H9 (cell line): ENCODE measurements at regions not wholly inside any gene's neighbourhood (a gene's known extent, or its start where the extent isn't known, plus 50 kb on each side); places are given as distances from the start of the nearest gene placed in this dataset.

Experiments used
- DNase-seq: peaks from one replicate; pipeline ENCODE4 v3.0.0-alpha.2; 2017
- H2AFZ ChIP-seq: one replicate; pipeline ENCODE4 v1.6.1; 2013; ENCODE audit warnings: mild to moderate bottlenecking, low read length, control low read depth, moderate library complexity
- H2AK5ac ChIP-seq: 2 replicates; pipeline ENCODE4 v1.6.1; 2013; ENCODE audit warnings: low read length, control low read depth, mixed read lengths; ENCODE audit not compliant: insufficient read length
- H2BK120ac ChIP-seq: one replicate; pipeline ENCODE4 v1.6.1; 2013; ENCODE audit warnings: low read depth, mild to moderate bottlenecking, low read length, control low read depth, inconsistent platforms; ENCODE audit not compliant: poor library complexity, severe bottlenecking
- H2BK12ac ChIP-seq: 2 replicates; pipeline ENCODE4 v1.6.1; 2013; ENCODE audit warnings: low read length, control low read depth, mixed read lengths, low read depth; ENCODE audit not compliant: insufficient read length
- H2BK15ac ChIP-seq: 2 replicates; pipeline ENCODE4 v1.6.1; 2013; ENCODE audit warnings: low read depth, low read length, control low read depth
- H2BK20ac ChIP-seq: one replicate; pipeline ENCODE4 v1.6.1; 2013; ENCODE audit warnings: low read depth, mild to moderate bottlenecking, low read length, control low read depth, inconsistent platforms; ENCODE audit not compliant: poor library complexity, severe bottlenecking
- H2BK5ac ChIP-seq: 2 replicates; pipeline ENCODE4 v1.6.1; 2013; ENCODE audit warnings: low read length, control low read depth, mixed read lengths; ENCODE audit not compliant: insufficient read length
- H3K14ac ChIP-seq: 2 replicates; pipeline ENCODE4 v1.6.1; 2013; ENCODE audit warnings: low read length, control low read depth; ENCODE audit not compliant: insufficient read depth
- H3K18ac ChIP-seq: 2 replicates; pipeline ENCODE4 v1.6.1; 2013; ENCODE audit warnings: low read depth, mild to moderate bottlenecking, mixed read lengths, low read length, control low read depth; ENCODE audit not compliant: insufficient read length
- H3K23ac ChIP-seq: 2 replicates; pipeline ENCODE4 v1.6.1; 2013; ENCODE audit warnings: low read length, control low read depth, mixed read lengths, low read depth; ENCODE audit not compliant: insufficient read length
- H3K23me2 ChIP-seq: 2 replicates; pipeline ENCODE4 v1.6.1; 2013; ENCODE audit warnings: low read depth, mild to moderate bottlenecking, mixed read lengths, low read length, control low read depth; ENCODE audit not compliant: insufficient read length, poor library complexity, severe bottlenecking
- H3K27ac ChIP-seq: 2 replicates; pipeline ENCODE4 v1.5.1; 2013; ENCODE audit warnings: low read length, control low read depth, mixed read lengths, low read depth; ENCODE audit not compliant: insufficient read length
- H3K27me3 ChIP-seq: 2 replicates; pipeline ENCODE4 v1.6.1; 2013; ENCODE audit warnings: low read length, control low read depth, inconsistent platforms; ENCODE audit not compliant: insufficient read depth
- H3K4ac ChIP-seq: 2 replicates; pipeline ENCODE4 v1.6.1; 2013; ENCODE audit warnings: low read depth, mild to moderate bottlenecking, control low read depth, inconsistent platforms, low read length, moderate library complexity
- H3K4me1 ChIP-seq: 2 replicates; pipeline ENCODE4 v1.6.1; 2013; ENCODE audit warnings: low read length, control low read depth, inconsistent platforms; ENCODE audit not compliant: insufficient read depth
- H3K4me2 ChIP-seq: 2 replicates; pipeline ENCODE4 v1.6.1; 2013; ENCODE audit warnings: low read length, control low read depth, mixed read lengths; ENCODE audit not compliant: insufficient read length, insufficient read depth
- H3K56ac ChIP-seq: 2 replicates; pipeline ENCODE4 v1.6.1; 2013; ENCODE audit warnings: low read depth, mild to moderate bottlenecking, mixed read lengths, low read length, control low read depth; ENCODE audit not compliant: insufficient read length
- H3K79me1 ChIP-seq: 2 replicates; pipeline ENCODE4 v1.6.1; 2013; ENCODE audit warnings: low read depth, mild to moderate bottlenecking, moderate library complexity, low read length, control low read depth, inconsistent platforms; ENCODE audit not compliant: insufficient read depth, poor library complexity, severe bottlenecking
- H3K79me2 ChIP-seq: 2 replicates; pipeline ENCODE4 v1.6.1; 2013; ENCODE audit warnings: low read length, control low read depth, inconsistent platforms; ENCODE audit not compliant: insufficient read depth
- H3K9ac ChIP-seq: 2 replicates; pipeline ENCODE4 v1.6.1; 2013; ENCODE audit warnings: low read length, control low read depth, mixed read lengths; ENCODE audit not compliant: insufficient read length; ENCODE audit errors: extremely low read depth
- H3K9me3 ChIP-seq: one replicate; pipeline ENCODE4 v1.6.1; 2013; ENCODE audit warnings: low read depth, low read length, inconsistent platforms; ENCODE audit not compliant: control insufficient read depth
- H3T11ph ChIP-seq: one replicate; pipeline ENCODE4 v1.6.1; 2013; ENCODE audit warnings: mild to moderate bottlenecking, low read length, control low read depth, inconsistent platforms
- H4K20me1 ChIP-seq: one replicate; pipeline ENCODE4 v1.6.1; 2013; ENCODE audit not compliant: control insufficient read depth, insufficient read length, insufficient read depth
- H4K5ac ChIP-seq: 2 replicates; pipeline ENCODE4 v1.6.1; 2013; ENCODE audit warnings: low read depth, mild to moderate bottlenecking, mixed read lengths, low read length, control low read depth; ENCODE audit not compliant: insufficient read length
- H4K8ac ChIP-seq: replicated peaks from 2 replicates; pipeline ENCODE4 v1.6.1; 2013; ENCODE audit warnings: low read length, control low read depth, mixed read lengths, low read depth; ENCODE audit not compliant: insufficient read length
- H4K91ac ChIP-seq: 2 replicates; pipeline ENCODE4 v1.6.1; 2013; ENCODE audit warnings: low read depth, mild to moderate bottlenecking, moderate library complexity, mixed read lengths, low read length, control low read depth; ENCODE audit not compliant: insufficient read length
- H3K27ac Mint-ChIP-seq, 3 experiments: 2 replicates in 2 of 3; 3 replicates in 1 of 3; pipeline ENCODE4 v1.8.0; 2020 to 2021; ENCODE audit warnings: mixed read lengths in 3 of 3, mild to moderate bottlenecking in 1 of 3, moderate library complexity in 1 of 3
- H3K27me3 Mint-ChIP-seq: 2 replicates; pipeline ENCODE4 v1.8.0; 2021; ENCODE audit warnings: low read depth, mild to moderate bottlenecking, moderate library complexity, mixed read lengths
- H3K36me3 Mint-ChIP-seq, 3 experiments: 2 replicates in 2 of 3; 3 replicates in 1 of 3; pipeline ENCODE4 v1.8.0; 2020 to 2021; ENCODE audit warnings: low read depth in 3 of 3, mixed read lengths in 3 of 3; ENCODE audit not compliant: insufficient read depth in 1 of 3
- H3K4me1 Mint-ChIP-seq, 2 experiments: 2 replicates each; pipeline ENCODE4 v1.8.0; 2020; ENCODE audit warnings: mixed read lengths in 2 of 2
- H3K4me3 Mint-ChIP-seq, 2 experiments: 2 replicates in 1 of 2; 3 replicates in 1 of 2; pipeline ENCODE4 v1.8.0; 2020 to 2021; ENCODE audit warnings: mild to moderate bottlenecking in 2 of 2, mixed read lengths in 2 of 2, moderate library complexity in 1 of 2
- H3K9me3 Mint-ChIP-seq, 2 experiments: 2 replicates in 1 of 2; 3 replicates in 1 of 2; pipeline ENCODE4 v1.8.0; 2020; ENCODE audit warnings: mild to moderate bottlenecking in 2 of 2, mixed read lengths in 2 of 2, moderate library complexity in 1 of 2
- WGBS: extraction: QIAGEN DNeasy Blood & Tissue Kit; methylation state at CpG from one replicate; pipeline ENCODE4 v1.1.7; 2013; ENCODE audit warnings: missing lambda C conversion rate, low lambda C conversion rate, mixed read lengths; ENCODE audit not compliant: insufficient read length; ENCODE audit errors: extremely low coverage; 5-methylcytosine and 5-hydroxymethylcytosine counted together
- TF ChIP-seq, protein P1 (sequence below): fragments of 200-600 bp; sonication (generic); conservative IDR thresholded peaks from 3 replicates; pipeline ENCODE4 v1.8.0; 2021; ENCODE audit warnings: antibody characterized with exemption, mild to moderate bottlenecking

DNA sequence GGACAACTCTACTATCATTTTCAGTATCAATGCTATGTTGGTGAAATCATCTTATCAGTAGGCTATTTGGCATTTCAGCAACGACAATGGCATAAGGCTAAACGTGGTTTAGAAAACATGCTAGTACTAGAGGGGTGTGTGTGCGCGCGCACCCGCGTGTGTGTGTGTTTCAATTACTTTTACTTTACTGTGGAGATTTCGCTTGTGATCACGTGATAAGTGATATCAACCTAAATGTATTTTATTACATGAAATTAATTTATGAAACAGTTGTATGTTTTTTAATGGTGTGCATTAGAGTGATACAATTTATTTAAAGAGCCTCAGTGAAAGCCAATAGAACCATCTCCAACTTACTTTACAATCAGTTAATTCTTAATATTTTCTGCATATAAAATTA is 587.9 kb upstream of the ITGA1 start:
- H3K4me1 Mint-ChIP-seq: no peaks in the 10 kb centered on the region
- H3K27ac ChIP-seq: no peak overlapping the region
- no peak overlapping the region for H3K9ac ChIP-seq
- no peak overlapping the region for H2BK12ac ChIP-seq
- no peak overlapping the region for H3K56ac ChIP-seq
- no peak overlapping the region for H2BK15ac ChIP-seq
- no peak overlapping the region for H2AK5ac ChIP-seq
- no peaks in the 10 kb centered on the region for H3K79me1 ChIP-seq
- no peak for DNase-seq
- whole genome bisulfite sequencing: no CpG with 5 or more reads among the region's 9 CpGs
- no peaks in the 10 kb centered on the region for H3K9me3 ChIP-seq
- H2AFZ ChIP-seq: no peak overlapping the region
- H3K23me2 ChIP-seq: no peaks in the 10 kb centered on the region
- no peaks in the 10 kb centered on the region for H3K9me3 Mint-ChIP-seq
- H2BK5ac ChIP-seq: no peak overlapping the region
- TF ChIP-seq, protein P1, sequence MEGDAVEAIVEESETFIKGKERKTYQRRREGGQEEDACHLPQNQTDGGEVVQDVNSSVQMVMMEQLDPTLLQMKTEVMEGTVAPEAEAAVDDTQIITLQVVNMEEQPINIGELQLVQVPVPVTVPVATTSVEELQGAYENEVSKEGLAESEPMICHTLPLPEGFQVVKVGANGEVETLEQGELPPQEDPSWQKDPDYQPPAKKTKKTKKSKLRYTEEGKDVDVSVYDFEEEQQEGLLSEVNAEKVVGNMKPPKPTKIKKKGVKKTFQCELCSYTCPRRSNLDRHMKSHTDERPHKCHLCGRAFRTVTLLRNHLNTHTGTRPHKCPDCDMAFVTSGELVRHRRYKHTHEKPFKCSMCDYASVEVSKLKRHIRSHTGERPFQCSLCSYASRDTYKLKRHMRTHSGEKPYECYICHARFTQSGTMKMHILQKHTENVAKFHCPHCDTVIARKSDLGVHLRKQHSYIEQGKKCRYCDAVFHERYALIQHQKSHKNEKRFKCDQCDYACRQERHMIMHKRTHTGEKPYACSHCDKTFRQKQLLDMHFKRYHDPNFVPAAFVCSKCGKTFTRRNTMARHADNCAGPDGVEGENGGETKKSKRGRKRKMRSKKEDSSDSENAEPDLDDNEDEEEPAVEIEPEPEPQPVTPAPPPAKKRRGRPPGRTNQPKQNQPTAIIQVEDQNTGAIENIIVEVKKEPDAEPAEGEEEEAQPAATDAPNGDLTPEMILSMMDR: no peak
- no peak overlapping the region for H3K18ac ChIP-seq
- H3K27me3 ChIP-seq: no peaks in the 10 kb centered on the region
- no peak overlapping the region for H3K14ac ChIP-seq
- no peaks in the 10 kb centered on the region for H3K27me3 Mint-ChIP-seq
- no peaks in the 10 kb centered on the region for H3K79me2 ChIP-seq
- H4K8ac ChIP-seq: no peak overlapping the region
- H3K4me2 ChIP-seq: no peak overlapping the region
- H3K4me3 Mint-ChIP-seq: no peak overlapping the region
- no peak overlapping the region for H3K27ac Mint-ChIP-seq
- H4K91ac ChIP-seq: no peak overlapping the region
- H4K20me1 ChIP-seq: no peaks in the 10 kb centered on the region
- H3K4ac ChIP-seq: no peak overlapping the region
- H3K23ac ChIP-seq: no peak overlapping the region
- no peaks in the 10 kb centered on the region for H3K36me3 Mint-ChIP-seq
- H2BK120ac ChIP-seq: no peak overlapping the region
- no peak overlapping the region for H2BK20ac ChIP-seq
- H3K4me1 ChIP-seq: no peaks in the 10 kb centered on the region
- no peak overlapping the region for H4K5ac ChIP-seq
- no peak overlapping the region for H3T11ph ChIP-seq
